Ovary (tissue), 3 donors: ENCODE measurements at regions not wholly inside any gene's neighbourhood (a gene's known extent, or its start where the extent isn't known, plus 50 kb on each side); places are given as distances from the start of the nearest gene placed in this dataset.

ENCODE experiments used
- CTCF ChIP-seq, 3 donors: fragments of 450-650 bp in 2 of 3; fragments of 200-600 bp in 1 of 3; IDR thresholded peaks; one replicate each; pipeline versions ENCODE4 v1.5.1 to v1.8.0; 2016 to 2022; ENCODE audit warnings: antibody characterized with exemption in 3 of 3, mild to moderate bottlenecking in 1 of 3
- EP300 ChIP-seq: sonication (generic); formaldehyde crosslinking; IDR thresholded peaks from one replicate; pipeline ENCODE4 v1.6.1; 2017; ENCODE audit warnings: antibody characterized with exemption
- POLR2A ChIP-seq: fragments of 450-650 bp; IDR thresholded peaks from one replicate; pipeline ENCODE4 v1.6.1; 2017; ENCODE audit warnings: antibody characterized with exemption, mild to moderate bottlenecking, moderate library complexity
- donor health status: DM: no; HTN: no; CAD: no.

- TF ChIP-seq CTCF (IDR thresholded peaks at IDR 0.05) (no peak), POLR2A (no peak), EP300 (no peak)
Observed at GRCh38 chr4:180812783-180813182, 1430.4 kb upstream of the TENM3 start.
